Ramos (cell line): ENCODE measurements at regions not wholly inside any gene's neighbourhood (a gene's known extent, or its start where the extent isn't known, plus 50 kb on each side); places are given as distances from the start of the nearest gene placed in this dataset.

Source experiments
- in situ Hi-C: fragments of 300-500 bp; cut with MboI; formaldehyde crosslinking; loops from one replicate; pipeline ENCODE4 v1.14.3; 2022; ENCODE audit warnings: low sequenced_read_pairs; ENCODE audit not compliant: unreplicated experiment

GRCh38 chr15:31485431-31485830 is 158.8 kb downstream of the KLF13 start:
- in situ Hi-C loops, result loop anchor here (5.0 kb wide), 1 partner anchor 48 kb away; no protein-coding TSS in a partner anchor

- in situ Hi-C loops, result loop anchor here (5.0 kb wide), 1 partner anchor 49 kb away; no protein-coding TSS in a partner anchor
Observed at GRCh38 chr15:31485911-31486461, 159.4 kb downstream of the KLF13 start.

GRCh38 chr15:31486506-31486905 is 159.9 kb downstream of the KLF13 start:
- in situ Hi-C loops, result loop anchor here (5.0 kb wide), 1 partner anchor 49 kb away; no protein-coding TSS in a partner anchor

- in situ Hi-C loops, result loop anchor here (5.0 kb wide), 1 partner anchor 50 kb away; no protein-coding TSS in a partner anchor
Observed at GRCh38 chr15:31486906-31487695, 160.5 kb downstream of the KLF13 start.

GRCh38 chr15:31487811-31488436 is 161.3 kb downstream of the KLF13 start:
- in situ Hi-C loops, result loop anchor here (5.0 kb wide), 1 partner anchor 51 kb away; no protein-coding TSS in a partner anchor

GRCh38 chr15:31488437-31489204 is 162.0 kb downstream of the KLF13 start:
- in situ Hi-C loops, result loop anchor here (5.0 kb wide), 1 partner anchor 51 kb away; no protein-coding TSS in a partner anchor

GRCh38 chr15:31489281-31489680 is 162.6 kb downstream of the KLF13 start:
- in situ Hi-C loops, result loop anchor here (5.0 kb wide), 1 partner anchor 52 kb away; no protein-coding TSS in a partner anchor

- in situ Hi-C loops, result loop anchor here (5.0 kb wide), 1 partner anchor 53 kb away; no protein-coding TSS in a partner anchor
Observed at GRCh38 chr15:31489801-31490646, 163.4 kb downstream of the KLF13 start.

GRCh38 chr15:31494786-31495185 is 168.2 kb downstream of the KLF13 start:
- in situ Hi-C loops, result no loop called here

- in situ Hi-C loops, result no loop called here
Observed at GRCh38 chr15:31495281-31495680, 168.6 kb downstream of the KLF13 start.

GRCh38 chr15:31497838-31498237 is 171.2 kb downstream of the KLF13 start:
- in situ Hi-C loops, result no loop called here

GRCh38 chr15:31498329-31498728 is 171.7 kb downstream of the KLF13 start:
- in situ Hi-C loops, result no loop called here

- in situ Hi-C loops, result no loop called here
Observed at GRCh38 chr15:31498756-31499155, 172.1 kb downstream of the KLF13 start.

- in situ Hi-C loops, result no loop called here
Observed at GRCh38 chr15:31499236-31499952, 172.8 kb downstream of the KLF13 start.

- in situ Hi-C loops, result no loop called here
Observed at GRCh38 chr15:31499953-31500765, 173.5 kb downstream of the KLF13 start.

- in situ Hi-C loops, result no loop called here
Observed at GRCh38 chr15:31500766-31501449, 174.3 kb downstream of the KLF13 start.

GRCh38 chr15:31501536-31502157 is 175.0 kb downstream of the KLF13 start:
- in situ Hi-C loops, result no loop called here
